Kidney capillary endothelial cell (primary cell): ENCODE measurements at regions not wholly inside any gene's neighbourhood (a gene's known extent, or its start where the extent isn't known, plus 50 kb on each side); places are given as distances from the start of the nearest gene placed in this dataset.

Experiments used
- DNase-seq: peaks from one replicate; pipeline ENCODE4 v3.0.0-alpha.2; 2018; ENCODE audit warnings: low spot score

GRCh38 chr3:165903885-165904630 lies 66.8 kb upstream of the BCHE start:
- DNase-seq = no peak

- no peak for DNase-seq
These were observed 61.8 kb upstream of the BCHE start for GRCh38 chr3:165899066-165899465.

- no peak for DNase-seq
These were observed 59.9 kb upstream of the BCHE start for GRCh38 chr3:165897137-165897536.

- DNase-seq = peak; percentile 21
These were observed 58.7 kb upstream of the BCHE start for GRCh38 chr3:165895919-165896318.

- no peak for DNase-seq
These were observed 55.3 kb upstream of the BCHE start for GRCh38 chr3:165892565-165892964.
